ENCODE measurements at regions not wholly inside any gene's neighbourhood (a gene's known extent, or its start where the extent isn't known, plus 50 kb on each side); places are given as distances from the start of the nearest gene placed in this dataset.

DNA sequence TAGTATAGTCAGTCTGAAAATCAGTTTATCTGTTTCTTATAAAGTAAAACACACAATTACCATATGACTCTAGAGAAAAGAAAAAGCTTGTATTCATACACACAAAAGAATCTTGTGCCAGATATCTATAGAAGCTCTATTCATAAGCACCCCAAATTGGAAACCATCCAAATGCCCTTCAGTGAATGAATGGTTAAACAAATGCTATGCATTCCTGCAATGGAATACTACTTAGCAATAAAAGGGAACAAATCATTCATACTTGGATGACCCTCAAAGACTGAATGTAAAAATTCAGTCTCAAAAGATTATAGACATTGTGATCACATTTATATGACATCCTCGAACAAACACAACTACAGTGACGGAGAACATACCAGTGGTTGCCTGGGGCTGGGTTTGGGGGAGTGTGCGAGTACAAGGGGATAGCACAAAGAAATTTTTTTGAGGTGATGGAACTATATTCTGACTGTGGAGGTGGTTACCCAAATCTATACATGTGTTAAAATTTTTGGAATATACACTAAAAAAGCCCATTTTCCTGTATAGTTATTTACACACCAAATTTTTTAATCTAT is 680.6 kb downstream of the NTRK3 start:
- Mint-ChIP-seq H3K36me3 (no peaks in the 10 kb centered on the region), H3K4me3 (no peak overlapping the region), H3K27me3 (peaks cover 0 to 12% (median 0%) of the 10 kb centered on the region in 5 donors), H3K9me3 (peaks cover 0 to 3% (median 0%) of the 10 kb centered on the region in 9 donors), H3K4me1 (no peaks in the 10 kb centered on the region), H3K27ac (no peak overlapping the region)
- DNase-seq (no peak), ATAC-seq (no peak)
- POLR2A ChIA-PET = no interaction called here

DNA sequence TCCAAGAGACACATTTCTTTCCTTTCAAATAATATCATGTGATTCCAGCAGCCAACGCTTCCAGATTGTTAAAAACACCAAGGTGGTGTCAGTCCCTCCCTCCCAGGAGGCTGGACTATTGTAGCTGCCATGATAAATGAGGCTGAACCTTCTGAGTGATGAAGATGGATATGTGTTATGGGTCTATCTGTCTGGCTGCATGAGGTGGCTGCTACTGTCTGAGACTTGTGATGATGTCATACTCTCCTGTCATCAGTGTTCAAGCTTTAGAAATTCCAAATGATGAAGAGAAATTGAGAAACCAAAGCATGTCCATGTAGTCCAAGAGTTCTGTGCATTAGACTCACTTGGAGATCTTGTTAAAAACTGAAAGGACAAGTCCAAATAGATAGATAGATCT is 683.0 kb downstream of the NTRK3 start:
- H3K4me1 Mint-ChIP-seq = peaks cover 2 to 9% (median 9%) of the 10 kb centered on the region in 4 donors
- ATAC-seq (no peak), DNase-seq (no peak)
- POLR2A ChIA-PET = no interaction called here
- H3K9me3 Mint-ChIP-seq = peaks cover 0 to 3% (median 0%) of the 10 kb centered on the region in 9 donors
- no peak overlapping the region for H3K27ac Mint-ChIP-seq
- H3K4me3 Mint-ChIP-seq = no peak overlapping the region
- peaks cover 0 to 12% (median 0%) of the 10 kb centered on the region in 5 donors for H3K27me3 Mint-ChIP-seq
- H3K36me3 Mint-ChIP-seq = no peaks in the 10 kb centered on the region

DNA sequence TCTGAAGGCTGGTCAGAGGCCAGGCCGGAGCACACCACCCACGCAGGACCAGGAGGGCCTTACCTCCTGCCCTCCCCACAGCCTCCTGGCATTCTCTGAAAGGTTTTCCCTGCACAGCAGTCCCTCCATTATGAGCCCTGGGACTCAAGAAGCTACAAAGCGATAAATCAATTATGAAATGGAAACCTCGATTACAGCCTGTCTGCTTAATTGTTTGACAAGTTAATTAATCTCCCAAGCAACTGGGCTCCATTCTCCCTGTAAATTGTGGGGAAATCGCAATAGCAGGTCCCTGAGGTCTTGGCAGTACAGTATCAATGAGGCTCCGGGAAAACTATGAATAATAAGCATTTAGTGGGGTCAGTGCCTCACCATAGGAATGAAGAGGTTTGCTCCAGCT is 683.5 kb downstream of the NTRK3 start:
- Mint-ChIP-seq H3K27ac (no peak overlapping the region), H3K4me1 (peaks cover 2 to 9% (median 9%) of the 10 kb centered on the region in 4 donors), H3K27me3 (peaks cover 0 to 12% (median 0%) of the 10 kb centered on the region in 5 donors), H3K36me3 (no peaks in the 10 kb centered on the region), H3K4me3 (no peak overlapping the region), H3K9me3 (peaks cover 0 to 3% (median 0%) of the 10 kb centered on the region in 9 donors)
- ATAC-seq = no peak
- DNase-seq = no peak
- POLR2A ChIA-PET = no interaction called here

DNA sequence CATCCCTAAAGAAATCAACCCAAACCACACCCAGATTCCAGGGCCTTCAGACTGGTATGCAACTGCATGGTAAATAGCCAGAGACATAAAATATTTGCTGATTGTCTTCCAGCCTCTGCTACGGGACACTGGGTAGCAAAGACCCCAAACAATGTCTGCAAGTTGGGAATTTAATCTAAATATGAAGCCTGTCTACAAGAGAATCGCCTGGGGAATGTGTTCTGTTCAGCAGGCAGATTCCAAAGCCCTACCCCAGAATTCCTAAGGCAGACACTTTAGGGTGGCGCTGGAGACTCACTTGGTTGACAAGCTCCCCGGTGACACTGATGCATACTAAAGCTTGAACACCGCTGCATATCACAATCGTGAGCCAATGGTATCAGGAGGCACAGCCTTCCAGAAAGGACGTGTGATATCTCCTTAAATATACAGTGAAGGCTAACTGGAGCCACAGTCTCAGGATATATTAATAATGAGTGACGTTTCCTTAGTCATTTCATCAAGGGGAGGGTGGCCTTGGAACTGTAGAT is 684.1 kb downstream of the NTRK3 start:
- ATAC-seq (no peak), DNase-seq (no peak)
- H3K4me3 Mint-ChIP-seq = no peak overlapping the region
- H3K9me3 Mint-ChIP-seq = peaks cover 0 to 3% (median 0%) of the 10 kb centered on the region in 9 donors
- peaks cover 2 to 9% (median 9%) of the 10 kb centered on the region in 4 donors for H3K4me1 Mint-ChIP-seq
- peaks cover 0 to 12% (median 0%) of the 10 kb centered on the region in 5 donors for H3K27me3 Mint-ChIP-seq
- POLR2A ChIA-PET = no interaction called here
- H3K27ac Mint-ChIP-seq = no peak overlapping the region
- H3K36me3 Mint-ChIP-seq = no peaks in the 10 kb centered on the region

DNA sequence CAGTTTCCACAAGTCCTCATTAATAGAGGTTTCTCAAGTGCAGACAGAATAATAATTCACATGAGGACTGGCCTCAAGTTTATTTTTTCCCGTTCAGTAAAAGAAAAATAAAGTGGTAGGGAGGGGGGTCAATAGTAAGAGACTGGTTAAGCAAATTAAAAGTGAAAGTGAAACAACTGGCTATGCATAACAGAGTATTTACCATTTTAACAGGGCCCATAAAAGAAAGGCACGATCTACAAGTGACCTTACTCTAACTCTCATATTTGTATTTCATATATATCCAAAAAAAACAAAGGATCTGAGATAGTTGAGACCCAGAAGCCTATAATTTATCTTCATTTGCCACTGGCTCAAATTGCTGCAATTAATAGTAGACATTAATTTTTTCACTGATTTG is 686.3 kb downstream of the NTRK3 start:
- no peak for DNase-seq
- peaks cover 0 to 12% (median 0%) of the 10 kb centered on the region in 5 donors for H3K27me3 Mint-ChIP-seq
- H3K4me1 Mint-ChIP-seq = peaks cover 2 to 9% (median 9%) of the 10 kb centered on the region in 4 donors
- H3K36me3 Mint-ChIP-seq = no peaks in the 10 kb centered on the region
- H3K9me3 Mint-ChIP-seq = peaks cover 0 to 3% (median 0%) of the 10 kb centered on the region in 9 donors
- H3K4me3 Mint-ChIP-seq = peak overlapping the region; percentile 11 to 77 (median 64)
- ATAC-seq = no peak
- POLR2A ChIA-PET = no interaction called here
- H3K27ac Mint-ChIP-seq = peak overlapping the region in 3 of 10 donors; percentile 9 to 44 (median 13)

DNA sequence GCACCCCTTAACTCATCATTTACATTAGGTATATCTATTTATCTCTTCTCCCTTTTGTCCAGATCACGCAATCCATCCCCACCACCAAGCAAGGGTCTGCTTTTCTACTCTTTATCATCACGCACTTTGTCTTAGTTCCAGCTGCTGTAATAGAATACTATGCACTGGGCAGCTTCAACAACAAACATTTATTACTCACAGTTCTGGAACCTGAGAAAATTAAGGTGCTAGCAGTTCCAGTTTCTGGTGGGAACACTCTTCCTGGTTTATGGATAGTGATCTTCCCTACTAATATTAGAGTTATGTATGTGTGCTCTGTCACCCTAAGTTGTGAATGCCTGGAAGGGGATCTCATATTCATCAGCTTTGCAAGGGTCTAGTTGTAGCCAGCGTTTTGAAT is 687.0 kb downstream of the NTRK3 start:
- H3K4me3 Mint-ChIP-seq = peak overlapping the region in 3 of 10 donors; percentile 61 to 77 (median 75)
- no peak for DNase-seq
- H3K9me3 Mint-ChIP-seq = peaks cover 0 to 3% (median 0%) of the 10 kb centered on the region in 9 donors
- peaks cover 2 to 9% (median 9%) of the 10 kb centered on the region in 4 donors for H3K4me1 Mint-ChIP-seq
- H3K27me3 Mint-ChIP-seq = peaks cover 0 to 12% (median 0%) of the 10 kb centered on the region in 5 donors
- POLR2A ChIA-PET = no interaction called here
- no peak overlapping the region for H3K27ac Mint-ChIP-seq
- no peak for ATAC-seq
- H3K36me3 Mint-ChIP-seq = no peaks in the 10 kb centered on the region

DNA sequence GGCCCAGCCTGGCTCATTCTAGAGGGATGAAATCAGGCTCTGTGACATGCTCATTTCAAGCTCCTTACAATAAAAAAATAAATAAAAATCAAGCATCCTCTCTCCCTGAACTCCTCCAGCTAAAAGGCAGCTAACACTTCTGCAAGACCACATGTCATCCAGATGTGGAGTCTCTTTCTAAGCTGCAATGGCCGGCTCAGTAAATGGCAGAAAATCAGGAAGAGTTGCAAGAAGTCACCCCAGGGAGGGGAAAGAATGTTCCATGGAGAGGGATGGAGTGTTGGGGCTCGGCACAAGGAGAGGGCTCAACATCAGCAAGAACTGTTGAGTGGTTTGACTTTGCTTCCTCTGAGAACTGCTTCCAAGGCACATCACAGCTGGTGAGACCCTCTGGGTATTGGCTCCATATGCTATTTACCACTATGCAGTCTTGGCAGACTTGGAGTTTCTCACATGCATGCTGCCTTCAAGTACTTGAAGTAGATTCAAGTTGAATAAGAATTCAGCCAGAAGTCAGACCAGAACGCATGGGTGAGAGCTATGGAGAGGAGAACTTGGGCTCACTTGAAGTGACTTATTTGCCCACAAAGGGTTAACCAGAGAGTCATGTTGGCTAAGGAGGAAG is 689.0 kb downstream of the NTRK3 start:
- ATAC-seq (no peak), DNase-seq (no peak)
- Mint-ChIP-seq H3K4me3 (no peak overlapping the region), H3K4me1 (peaks cover 2 to 9% (median 9%) of the 10 kb centered on the region in 4 donors), H3K27ac (no peak overlapping the region), H3K9me3 (peaks cover 0 to 3% (median 0%) of the 10 kb centered on the region in 9 donors), H3K27me3 (peaks cover 0 to 14% (median 2%) of the 10 kb centered on the region in 5 donors), H3K36me3 (no peaks in the 10 kb centered on the region)
- POLR2A ChIA-PET = no interaction called here

DNA sequence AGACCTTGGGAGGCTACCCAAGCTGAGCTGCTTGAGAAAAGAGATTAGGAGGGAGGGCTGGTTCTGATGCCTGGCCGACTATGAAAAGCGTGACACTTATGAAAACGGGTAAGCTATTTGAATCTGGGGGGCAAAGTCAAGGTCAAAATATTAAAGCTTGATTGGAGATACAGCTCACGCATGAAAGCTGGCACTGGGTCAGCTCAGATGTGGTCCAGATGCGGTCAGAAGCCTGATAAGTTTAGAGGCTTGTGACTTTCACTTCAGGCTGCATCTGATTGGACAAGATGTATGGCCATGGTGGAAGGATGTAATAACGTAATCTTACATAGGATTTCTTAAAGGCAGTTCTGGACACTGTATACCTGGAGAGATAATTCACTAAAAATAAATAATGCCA is 690.3 kb downstream of the NTRK3 start:
- DNase-seq (no peak), ATAC-seq (no peak)
- H3K9me3 Mint-ChIP-seq = peaks cover 0 to 8% (median 0%) of the 10 kb centered on the region in 9 donors
- H3K4me3 Mint-ChIP-seq = no peak overlapping the region
- H3K27me3 Mint-ChIP-seq = peaks cover 0 to 11% (median 4%) of the 10 kb centered on the region in 5 donors
- POLR2A ChIA-PET = no interaction called here
- no peaks in the 10 kb centered on the region for H3K36me3 Mint-ChIP-seq
- H3K4me1 Mint-ChIP-seq = peaks cover 2 to 9% (median 9%) of the 10 kb centered on the region in 4 donors
- no peak overlapping the region for H3K27ac Mint-ChIP-seq

DNA sequence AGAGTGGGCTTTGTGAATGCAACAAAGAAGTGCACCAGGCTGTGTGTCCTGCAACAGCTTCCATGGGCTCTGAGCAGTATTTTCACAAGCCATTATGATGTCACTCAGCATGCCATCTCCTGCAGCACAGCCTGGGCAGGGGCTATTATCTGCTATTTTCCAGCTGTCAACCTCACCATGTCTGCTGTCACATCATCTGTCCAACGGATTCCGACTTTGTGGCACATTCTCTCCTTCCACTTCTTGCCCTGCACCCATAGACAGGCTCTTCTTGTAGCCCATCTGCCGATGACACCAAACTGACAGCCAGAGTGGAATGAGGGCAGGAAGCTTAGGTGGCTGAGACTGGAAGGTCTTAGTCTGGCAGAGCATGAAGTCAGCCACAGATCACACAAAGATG is 691.9 kb downstream of the NTRK3 start:
- Mint-ChIP-seq H3K4me1 (peaks cover 2 to 3% (median 3%) of the 10 kb centered on the region in 4 donors), H3K9me3 (peaks cover 0 to 13% (median 0%) of the 10 kb centered on the region in 9 donors), H3K27me3 (peaks cover 0 to 9% (median 6%) of the 10 kb centered on the region in 5 donors), H3K36me3 (no peaks in the 10 kb centered on the region), H3K4me3 (no peak overlapping the region), H3K27ac (no peak overlapping the region)
- no peak for DNase-seq
- no peak for ATAC-seq
- POLR2A ChIA-PET = no interaction called here

DNA sequence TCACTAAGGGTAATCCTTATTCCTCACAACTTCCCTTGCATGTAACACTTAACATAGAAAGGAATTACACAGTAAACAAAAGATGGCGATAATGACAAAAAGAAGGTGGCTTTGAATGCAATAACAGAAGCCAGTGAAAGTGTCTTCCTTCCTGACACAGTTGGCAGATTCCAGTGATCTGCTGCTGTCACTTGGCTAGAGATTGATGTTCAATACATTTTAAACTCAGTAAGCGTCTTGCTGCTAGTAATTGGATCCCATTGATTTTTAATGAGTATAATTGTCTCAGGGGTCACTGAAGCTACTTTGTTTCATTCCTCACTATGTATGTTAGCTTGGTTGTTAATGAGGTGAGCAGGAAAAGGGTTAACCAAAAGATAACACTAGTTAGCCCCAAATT is 692.7 kb downstream of the NTRK3 start:
- no peaks in the 10 kb centered on the region for H3K4me1 Mint-ChIP-seq
- DNase-seq = no peak
- no peaks in the 10 kb centered on the region for H3K36me3 Mint-ChIP-seq
- peaks cover 0 to 9% (median 6%) of the 10 kb centered on the region in 5 donors for H3K27me3 Mint-ChIP-seq
- no peak for ATAC-seq
- POLR2A ChIA-PET = no interaction called here
- no peak overlapping the region for H3K4me3 Mint-ChIP-seq
- no peak overlapping the region for H3K27ac Mint-ChIP-seq
- H3K9me3 Mint-ChIP-seq = peaks cover 0 to 13% (median 0%) of the 10 kb centered on the region in 9 donors

DNA sequence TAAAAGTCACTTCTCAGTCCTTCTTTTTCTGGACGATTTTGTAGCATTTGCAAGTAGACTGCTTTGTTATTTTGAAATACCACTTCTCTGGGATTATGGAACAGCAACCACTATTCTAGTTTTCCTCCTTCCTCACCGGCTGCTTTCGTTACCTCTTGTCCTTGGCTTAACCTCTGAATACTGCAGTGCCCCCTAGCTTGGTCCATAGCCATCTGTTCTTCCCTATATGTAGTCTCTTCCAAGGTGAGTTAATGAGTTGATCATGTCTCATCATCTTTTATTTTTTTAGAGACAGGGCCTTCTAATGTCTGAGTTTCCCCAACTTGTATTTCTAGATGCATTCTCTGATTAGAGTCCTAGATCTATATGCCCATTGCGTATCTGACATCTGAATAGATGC is 694.3 kb downstream of the NTRK3 start:
- H3K27ac Mint-ChIP-seq = no peak overlapping the region
- ATAC-seq (no peak), DNase-seq (no peak)
- H3K36me3 Mint-ChIP-seq = no peaks in the 10 kb centered on the region
- H3K27me3 Mint-ChIP-seq = peaks cover 3 to 11% (median 9%) of the 10 kb centered on the region in 5 donors
- H3K9me3 Mint-ChIP-seq = peaks cover 0 to 20% (median 0%) of the 10 kb centered on the region in 9 donors
- POLR2A ChIA-PET = no interaction called here
- H3K4me3 Mint-ChIP-seq = no peak overlapping the region
- no peaks in the 10 kb centered on the region for H3K4me1 Mint-ChIP-seq

DNA sequence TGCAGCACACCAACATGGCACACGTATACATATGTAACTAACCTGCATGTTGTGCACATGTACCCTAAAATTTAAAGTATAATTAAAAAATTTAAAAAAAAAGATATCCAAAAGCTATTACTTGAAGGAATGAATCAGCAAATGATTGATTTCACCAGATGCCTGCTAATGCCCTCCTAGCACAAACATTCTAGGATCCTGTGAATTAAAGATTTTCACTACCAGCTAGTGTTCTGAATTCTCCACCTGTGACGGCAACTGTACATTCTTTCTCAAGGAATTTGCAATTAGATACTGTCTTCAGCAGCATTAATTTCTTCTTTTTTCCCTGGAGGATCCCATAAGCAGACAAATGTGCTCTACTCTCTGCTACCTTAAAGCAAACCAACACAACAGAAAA is 694.9 kb downstream of the NTRK3 start:
- H3K4me1 Mint-ChIP-seq = no peaks in the 10 kb centered on the region
- POLR2A ChIA-PET = no interaction called here
- H3K27me3 Mint-ChIP-seq = peaks cover 3 to 11% (median 9%) of the 10 kb centered on the region in 5 donors
- no peak overlapping the region for H3K27ac Mint-ChIP-seq
- no peak overlapping the region for H3K4me3 Mint-ChIP-seq
- peaks cover 0 to 20% (median 0%) of the 10 kb centered on the region in 9 donors for H3K9me3 Mint-ChIP-seq
- H3K36me3 Mint-ChIP-seq = no peaks in the 10 kb centered on the region
- no peak for DNase-seq
- ATAC-seq = no peak

DNA sequence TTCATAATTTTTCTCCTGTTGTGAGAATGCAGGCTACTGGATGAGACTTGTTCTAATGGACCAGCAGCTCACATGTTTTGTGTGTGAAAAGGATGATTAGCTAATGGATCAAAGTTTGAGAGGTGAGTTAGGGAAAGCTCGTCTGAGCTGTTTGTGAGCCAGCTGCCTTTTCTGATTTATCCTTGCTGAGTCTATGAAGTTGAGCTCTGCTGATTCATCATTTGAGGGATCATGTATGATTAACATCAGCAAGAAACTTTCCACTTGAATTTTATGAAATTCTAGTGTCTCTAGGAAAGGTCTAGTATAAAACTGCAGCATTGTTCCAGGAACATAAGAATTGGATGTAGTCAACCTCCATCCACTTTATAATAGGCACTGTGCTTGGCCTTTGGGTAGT is 698.7 kb downstream of the NTRK3 start:
- H3K4me1 Mint-ChIP-seq = no peaks in the 10 kb centered on the region
- ATAC-seq (no peak), DNase-seq (no peak)
- H3K4me3 Mint-ChIP-seq = no peak overlapping the region
- no peak overlapping the region for H3K27ac Mint-ChIP-seq
- POLR2A ChIA-PET = no interaction called here
- peaks cover 0 to 11% (median 0%) of the 10 kb centered on the region in 3 donors for H3K36me3 Mint-ChIP-seq
- peaks cover 2 to 38% (median 15%) of the 10 kb centered on the region in 9 donors for H3K9me3 Mint-ChIP-seq
- H3K27me3 Mint-ChIP-seq = peaks cover 3 to 19% (median 6%) of the 10 kb centered on the region in 5 donors

Data from naive thymus-derived CD8-positive, alpha-beta T cell (primary cell).